Neural crest cell (in vitro differentiated cells): ENCODE measurements at regions not wholly inside any gene's neighbourhood (a gene's known extent, or its start where the extent isn't known, plus 50 kb on each side); places are given as distances from the start of the nearest gene placed in this dataset.

Experiments
- DNase-seq: peaks from one replicate; pipeline ENCODE4 v3.0.0; 2021; ENCODE audit warnings: low read depth, mixed read lengths, low spot score
- H3K27ac Mint-ChIP-seq: one replicate; pipeline ENCODE4 v1.8.0; 2021; ENCODE audit warnings: mild to moderate bottlenecking, mixed read lengths; ENCODE audit not compliant: unreplicated experiment
- H3K27me3 Mint-ChIP-seq: 2 replicates; pipeline ENCODE4 v1.8.0; 2021; ENCODE audit warnings: low read depth, mild to moderate bottlenecking, mixed read lengths
- H3K36me3 Mint-ChIP-seq: 2 replicates; pipeline ENCODE4 v1.8.0; 2021; ENCODE audit warnings: low read depth, mild to moderate bottlenecking, mixed read lengths
- H3K4me1 Mint-ChIP-seq: 2 replicates; pipeline ENCODE4 v1.8.0; 2021; ENCODE audit warnings: mixed read lengths
- H3K4me3 Mint-ChIP-seq: one replicate; pipeline ENCODE4 v1.8.0; 2021; ENCODE audit warnings: mild to moderate bottlenecking, mixed read lengths
- H3K9me3 Mint-ChIP-seq: 2 replicates; pipeline ENCODE4 v1.8.0; 2021; ENCODE audit warnings: mixed read lengths
- TF ChIP-seq, protein P1 (sequence below): fragments of 200-600 bp; sonication (generic); conservative IDR thresholded peaks from 2 replicates; pipeline ENCODE4 v1.5.0; 2021; ENCODE audit warnings: antibody characterized with exemption, mild to moderate bottlenecking

DNA sequence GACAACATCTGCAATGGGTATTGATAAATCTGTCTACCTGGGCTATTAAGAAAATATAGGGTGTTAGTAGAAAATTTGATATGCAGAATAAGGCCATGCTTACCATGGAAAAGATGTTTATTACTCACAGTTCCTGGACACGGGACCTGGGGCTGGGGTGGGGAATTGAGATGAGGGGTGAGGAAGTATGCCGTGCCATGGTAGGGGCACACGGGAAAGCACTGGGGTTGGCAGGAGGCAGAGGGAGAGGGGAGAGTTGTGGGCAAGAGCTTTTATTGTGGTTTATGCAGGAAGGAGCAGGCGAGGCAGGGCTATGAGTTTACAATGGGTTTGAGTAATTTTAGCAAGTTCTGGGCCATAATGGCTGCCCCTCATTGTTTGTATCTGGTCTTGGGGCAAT lies 493.8 kb downstream of the SIPA1L2 start:
- no peak overlapping the region for H3K27ac Mint-ChIP-seq
- H3K4me1 Mint-ChIP-seq: peaks cover 5% of the 10 kb centered on the region
- DNase-seq: no peak
- H3K36me3 Mint-ChIP-seq: peaks cover 3% of the 10 kb centered on the region
- no peaks in the 10 kb centered on the region for H3K27me3 Mint-ChIP-seq
- H3K4me3 Mint-ChIP-seq: no peak overlapping the region
- peaks cover 13% of the 10 kb centered on the region for H3K9me3 Mint-ChIP-seq
- TF ChIP-seq, protein P1, sequence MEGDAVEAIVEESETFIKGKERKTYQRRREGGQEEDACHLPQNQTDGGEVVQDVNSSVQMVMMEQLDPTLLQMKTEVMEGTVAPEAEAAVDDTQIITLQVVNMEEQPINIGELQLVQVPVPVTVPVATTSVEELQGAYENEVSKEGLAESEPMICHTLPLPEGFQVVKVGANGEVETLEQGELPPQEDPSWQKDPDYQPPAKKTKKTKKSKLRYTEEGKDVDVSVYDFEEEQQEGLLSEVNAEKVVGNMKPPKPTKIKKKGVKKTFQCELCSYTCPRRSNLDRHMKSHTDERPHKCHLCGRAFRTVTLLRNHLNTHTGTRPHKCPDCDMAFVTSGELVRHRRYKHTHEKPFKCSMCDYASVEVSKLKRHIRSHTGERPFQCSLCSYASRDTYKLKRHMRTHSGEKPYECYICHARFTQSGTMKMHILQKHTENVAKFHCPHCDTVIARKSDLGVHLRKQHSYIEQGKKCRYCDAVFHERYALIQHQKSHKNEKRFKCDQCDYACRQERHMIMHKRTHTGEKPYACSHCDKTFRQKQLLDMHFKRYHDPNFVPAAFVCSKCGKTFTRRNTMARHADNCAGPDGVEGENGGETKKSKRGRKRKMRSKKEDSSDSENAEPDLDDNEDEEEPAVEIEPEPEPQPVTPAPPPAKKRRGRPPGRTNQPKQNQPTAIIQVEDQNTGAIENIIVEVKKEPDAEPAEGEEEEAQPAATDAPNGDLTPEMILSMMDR: no peak

DNA sequence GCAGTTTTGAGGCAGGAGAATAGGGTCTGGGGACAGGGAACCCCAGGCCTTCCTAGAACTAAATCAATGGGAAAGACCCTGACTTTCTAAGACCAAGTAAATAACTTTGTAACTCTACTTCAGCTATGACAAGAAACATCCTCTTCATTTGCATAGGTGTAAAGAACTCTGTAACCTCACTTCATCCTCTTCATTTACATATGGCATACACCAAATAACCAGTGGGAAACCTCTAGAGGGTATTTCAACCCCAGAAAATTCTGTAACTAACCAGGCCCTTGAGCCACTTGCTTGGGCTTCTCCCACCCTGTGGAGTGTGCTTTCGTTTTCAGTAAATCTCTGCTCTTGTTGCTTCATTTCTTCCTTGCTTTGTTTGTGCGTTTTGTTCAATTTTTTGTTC lies 495.6 kb downstream of the SIPA1L2 start:
- Mint-ChIP-seq H3K27me3 (no peaks in the 10 kb centered on the region), H3K9me3 (peaks cover 16% of the 10 kb centered on the region), H3K36me3 (peaks cover 8% of the 10 kb centered on the region), H3K4me1 (peaks cover 5% of the 10 kb centered on the region), H3K27ac (no peak overlapping the region), H3K4me3 (no peak overlapping the region)
- no peak for DNase-seq
- TF ChIP-seq, protein P1: no peak

DNA sequence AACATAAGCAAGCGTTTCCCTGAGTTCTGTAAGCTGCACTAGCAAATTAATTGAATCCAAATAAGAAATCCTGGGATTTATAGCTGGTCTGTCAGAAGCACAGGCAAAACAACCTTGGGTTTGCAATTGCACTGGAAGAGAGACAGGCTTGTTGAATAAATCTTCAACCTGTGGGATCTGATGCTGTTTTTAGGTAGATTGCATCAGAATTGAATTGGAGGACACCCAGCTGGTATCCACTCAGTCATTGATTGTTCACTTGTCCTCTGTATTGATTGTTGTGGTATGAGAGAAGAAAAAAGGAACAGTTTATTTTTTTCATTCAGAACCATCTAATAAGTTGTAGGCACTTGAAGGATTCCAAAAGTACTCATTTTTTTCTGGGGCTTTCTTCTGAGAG lies 497.4 kb downstream of the SIPA1L2 start:
- H3K9me3 Mint-ChIP-seq: peaks cover 21% of the 10 kb centered on the region
- peaks cover 5% of the 10 kb centered on the region for H3K4me1 Mint-ChIP-seq
- no peak overlapping the region for H3K27ac Mint-ChIP-seq
- H3K36me3 Mint-ChIP-seq: peaks cover 10% of the 10 kb centered on the region
- no peak overlapping the region for H3K4me3 Mint-ChIP-seq
- H3K27me3 Mint-ChIP-seq: no peaks in the 10 kb centered on the region
- no peak for DNase-seq
- TF ChIP-seq, protein P1: no peak

DNA sequence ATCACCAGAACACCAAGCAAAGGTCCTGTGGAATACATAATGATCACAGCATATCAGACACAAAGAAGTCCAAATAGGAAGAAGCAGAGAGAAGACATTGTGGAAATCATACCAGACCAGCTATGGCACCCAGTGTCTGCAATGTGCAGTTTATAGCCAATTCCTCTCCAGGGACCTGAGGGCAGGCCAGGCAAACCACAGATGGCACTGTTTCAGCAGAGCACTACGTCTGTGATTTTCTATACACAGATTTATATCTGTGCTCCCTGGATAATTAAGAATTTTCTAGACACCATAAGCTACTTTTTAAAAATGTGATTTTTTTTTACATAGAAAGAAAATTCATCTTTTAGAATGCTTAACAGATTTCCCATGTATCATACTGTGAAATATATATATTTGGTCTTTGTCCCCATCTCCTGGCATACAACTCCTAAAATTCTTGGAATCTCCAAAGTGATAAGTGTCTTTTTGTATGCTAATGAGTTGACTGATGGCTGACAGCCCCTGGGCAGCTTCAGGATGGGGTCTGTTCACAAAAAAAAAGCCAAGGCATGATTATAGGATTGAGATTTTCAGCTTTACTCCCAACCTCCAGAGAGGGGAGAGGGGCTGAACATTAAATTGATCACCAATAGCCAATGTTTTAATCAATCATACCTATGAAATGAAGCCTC lies 498.1 kb downstream of the SIPA1L2 start:
- no peak overlapping the region for H3K4me3 Mint-ChIP-seq
- H3K27ac Mint-ChIP-seq: no peak overlapping the region
- H3K36me3 Mint-ChIP-seq: peaks cover 10% of the 10 kb centered on the region
- H3K4me1 Mint-ChIP-seq: peaks cover 5% of the 10 kb centered on the region
- DNase-seq: no peak
- H3K9me3 Mint-ChIP-seq: peaks cover 25% of the 10 kb centered on the region
- no peaks in the 10 kb centered on the region for H3K27me3 Mint-ChIP-seq
- TF ChIP-seq, protein P1: no peak

DNA sequence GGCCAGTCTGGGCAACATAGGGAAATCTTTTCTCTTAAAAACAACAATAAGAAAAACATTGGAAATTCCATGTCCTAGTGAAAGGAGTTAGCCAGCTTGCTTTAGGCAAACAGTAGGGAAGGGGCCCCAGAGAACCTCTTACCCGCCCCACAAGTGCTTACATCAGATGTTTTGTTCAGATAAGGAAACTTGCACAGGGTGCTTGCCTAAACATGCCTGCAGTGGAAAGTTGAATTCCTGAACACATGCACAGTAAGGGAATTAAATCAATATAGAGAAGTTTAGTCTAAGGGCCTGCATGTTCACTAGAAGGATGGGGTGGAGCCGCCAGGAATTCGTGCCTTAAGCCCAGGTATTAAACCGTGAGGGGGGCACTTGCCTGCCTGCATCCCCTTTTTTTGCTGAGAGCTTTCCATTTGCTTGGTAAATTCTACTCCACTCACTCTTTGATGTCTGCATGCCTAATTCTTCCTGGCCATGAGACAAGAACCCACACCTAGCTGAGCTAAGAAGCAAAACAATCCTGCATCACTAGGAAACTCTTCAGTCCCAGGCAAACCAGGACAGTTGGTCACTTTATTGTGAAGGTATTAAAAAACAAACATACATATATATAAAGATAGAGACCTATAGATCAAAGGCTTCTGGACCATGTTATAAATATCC lies 499.0 kb downstream of the SIPA1L2 start:
- peaks cover 8% of the 10 kb centered on the region for H3K36me3 Mint-ChIP-seq
- no peak overlapping the region for H3K4me3 Mint-ChIP-seq
- H3K4me1 Mint-ChIP-seq: peaks cover 4% of the 10 kb centered on the region

More for the DNA sequence above, 499.0 kb downstream of the SIPA1L2 start:
- no peak for DNase-seq
- Mint-ChIP-seq H3K9me3 (peaks cover 20% of the 10 kb centered on the region), H3K27ac (no peak overlapping the region), H3K27me3 (no peaks in the 10 kb centered on the region)
- TF ChIP-seq, protein P1: no peak
